Adrenal gland (tissue), 9 donors: ENCODE measurements at regions not wholly inside any gene's neighbourhood (a gene's known extent, or its start where the extent isn't known, plus 50 kb on each side); places are given as distances from the start of the nearest gene placed in this dataset.
"Not testable (repeated sequence)": the region's sequence is repeated elsewhere in the genome, so short reads cannot be mapped to it uniquely, and the experiment has no call there.

Experiments
- DNase-seq, 7 donors: peaks; one replicate each; pipeline ENCODE4 v3.0.0-alpha.2; 2019 to 2020
- H3K27ac ChIP-seq, 5 donors: fragments of 200-600 bp; sonication (generic) in 4 of 5; 1 replicate in 3 of 5; 2 replicates in 2 of 5; pipeline versions ENCODE4 v1.5.1 to v1.8.0; 2016 to 2020; ENCODE audit warnings: mild to moderate bottlenecking in 1 of 5
- H3K27me3 ChIP-seq: fragments of 200-600 bp; 2 replicates; pipeline ENCODE4 v1.8.0; 2021
- H3K36me3 ChIP-seq, 2 donors: fragments of 200-600 bp; replicated peaks in 1 of 2; 1 replicate in 1 of 2; 2 replicates in 1 of 2; pipeline versions ENCODE4 v1.5.1 to v1.8.0; 2018 to 2022
- H3K4me1 ChIP-seq, 2 donors: fragments of 200-600 bp; replicated peaks in 1 of 2; 1 replicate in 1 of 2; 2 replicates in 1 of 2; pipeline versions ENCODE4 v1.5.1 to v1.8.0; 2018 to 2021
- H3K4me3 ChIP-seq, 4 donors: fragments of 200-600 bp; sonication (generic) in 3 of 4; one replicate each; pipeline ENCODE4 v1.5.1; 2016 to 2018
- H3K9me3 ChIP-seq, 3 donors: fragments of 200-600 bp; sonication (generic) in 1 of 3; replicated peaks in 1 of 3; 1 replicate in 2 of 3; 2 replicates in 1 of 3; pipeline versions ENCODE4 v1.5.1 to v1.8.0; 2016 to 2021
- CTCF ChIP-seq, 6 experiments: fragments of 450-650 bp in 4 of 6; fragments of 200-600 bp in 2 of 6; sonication (generic) in 1 of 6; IDR thresholded peaks; 1 replicate in 5 of 6; 2 replicates in 1 of 6; pipeline versions ENCODE4 v1.5.1 to v1.8.0; 2016 to 2021; ENCODE audit warnings: antibody characterized with exemption in 6 of 6, mild to moderate bottlenecking in 2 of 6, moderate library complexity in 1 of 6
- POLR2A ChIP-seq, 2 donors: fragments of 450-650 bp; IDR thresholded peaks; one replicate each; pipeline ENCODE4 v1.6.1; 2017; ENCODE audit warnings: antibody characterized with exemption in 2 of 2, mild to moderate bottlenecking in 2 of 2, moderate library complexity in 1 of 2
- WGBS, 4 donors: extraction: QIAGEN DNeasy Blood & Tissue Kit in 2 of 4; methylation state at CpG; one replicate each; pipeline versions ENCODE4 v1.1.5 to v1.1.7; 2013 to 2017; 5-methylcytosine and 5-hydroxymethylcytosine counted together
- intact Hi-C, 2 donors: fragments of 100-400 bp; cut with DNase I; formaldehyde crosslinking; loops; one replicate each; pipeline versions ENCODE4 v1.14.1 to v1.15.0; 2022 to 2023
- donor health status: healthy with polysubstance abuse.
- donor health status: Bipolar disorder and iron deficiency.
- donor health status: DM: yes; HTN: yes; CAD: no.
- donor health status: DM: no; HTN: no; CAD: no.
- donor health status: DM: no; HTN: no; CAD: no.

GRCh38 chr5:25448646-25449045 is 803.9 kb upstream of the CDH10 start:
- H3K27ac ChIP-seq, result no peak overlapping the region
- no peaks in the 10 kb centered on the region for H3K27me3 ChIP-seq
- H3K4me1 ChIP-seq, result no peaks in the 10 kb centered on the region
- no peaks in the 10 kb centered on the region for H3K36me3 ChIP-seq
- H3K4me3 ChIP-seq, result no peak overlapping the region
- DNase-seq, result no peak
- no peaks in the 10 kb centered on the region for H3K9me3 ChIP-seq
- intact Hi-C loops, result no loop called here
- TF ChIP-seq CTCF (IDR thresholded peaks at IDR 0.05) (no peak), POLR2A (IDR thresholded peaks at IDR 0.05) (no peak)
- 79 to 92% (median 84%) methylated on average over 9 to 10 of the region's 10 CpGs for WGBS, 4 donors

- H3K27ac ChIP-seq, result no peak overlapping the region
- no peaks in the 10 kb centered on the region for H3K4me1 ChIP-seq
- no peaks in the 10 kb centered on the region for H3K36me3 ChIP-seq
- intact Hi-C loops, result no loop called here
- WGBS, 4 donors, result 48 to 54% (median 51%) methylated on average over 6 of the region's 6 CpGs
- DNase-seq, result no peak
- no peaks in the 10 kb centered on the region for H3K9me3 ChIP-seq
- no peaks in the 10 kb centered on the region for H3K27me3 ChIP-seq
- no peak overlapping the region for H3K4me3 ChIP-seq
- TF ChIP-seq POLR2A (IDR thresholded peaks at IDR 0.05) (no peak), CTCF (IDR thresholded peaks at IDR 0.05) (no peak)
Measured at GRCh38 chr5:25448190-25448621, 803.4 kb upstream of the CDH10 start.

GRCh38 chr5:25446061-25446420 is 801.3 kb upstream of the CDH10 start:
- DNase-seq, H3K27me3 ChIP-seq, intact Hi-C loops, H3K4me3 ChIP-seq, H3K36me3 ChIP-seq, H3K9me3 ChIP-seq, H3K4me1 ChIP-seq, H3K27ac ChIP-seq: not testable (repeated sequence)
- 43 to 56% (median 49%) methylated on average over 3 of the region's 3 CpGs for WGBS, 4 donors

GRCh38 chr5:25445381-25446060 is 800.7 kb upstream of the CDH10 start:
- intact Hi-C loops, H3K27ac ChIP-seq, H3K9me3 ChIP-seq, H3K36me3 ChIP-seq, H3K4me1 ChIP-seq, H3K4me3 ChIP-seq, H3K27me3 ChIP-seq, DNase-seq: not testable (repeated sequence)
- 67 to 73% (median 70%) methylated on average over 10 of the region's 10 CpGs for WGBS, 4 donors

- Histone ChIP-seq H3K9me3 (no peaks in the 10 kb centered on the region), H3K4me1 (no peaks in the 10 kb centered on the region), H3K4me3 (no peak overlapping the region), H3K36me3 (no peaks in the 10 kb centered on the region), H3K27me3 (no peaks in the 10 kb centered on the region), H3K27ac (no peak overlapping the region)
- intact Hi-C loops, result no loop called here
- WGBS, 4 donors, result 58 to 67% (median 65%) methylated on average over 2 of the region's 2 CpGs
- TF ChIP-seq CTCF (IDR thresholded peaks at IDR 0.05) (no peak), POLR2A (IDR thresholded peaks at IDR 0.05) (no peak)
- no peak for DNase-seq
Measured at GRCh38 chr5:25444697-25445096, 799.9 kb upstream of the CDH10 start.
